GM12892 (cell line): ENCODE measurements at regions not wholly inside any gene's neighbourhood (a gene's known extent, or its start where the extent isn't known, plus 50 kb on each side); places are given as distances from the start of the nearest gene placed in this dataset.

Source experiments
- DNase-seq: peaks from one replicate; pipeline ENCODE4 v3.0.0; 2011; ENCODE audit not compliant: insufficient read length
- FAIRE-seq: peaks from 2 replicates; lab custom pipeline; 2011; peaks lifted over from hg19 to GRCh38; lab: Jason Lieb, UNC
- POLR2A ChIP-seq: IDR thresholded peaks from 2 replicates; pipeline ENCODE4 v1.6.1; 2011; ENCODE audit warnings: low read depth, low read length, control low read depth
- POLR2AphosphoS5 ChIP-seq: IDR thresholded peaks from 2 replicates; pipeline ENCODE4 v1.6.1; 2011; ENCODE audit warnings: low read depth, low read length, control low read depth
- TAF1 ChIP-seq: IDR thresholded peaks from 2 replicates; pipeline ENCODE4 v1.6.1; 2011; ENCODE audit warnings: low read depth, mild to moderate bottlenecking, control low read depth, low read length, borderline replicate concordance

- TF ChIP-seq POLR2AphosphoS5 (no peak), POLR2A (no peak), TAF1 (no peak)
- FAIRE-seq, result no peak
- DNase-seq, result no peak
These were observed 402.1 kb downstream of the ZNF536 start for GRCh38 chr19:30774252-30774766.

DNA sequence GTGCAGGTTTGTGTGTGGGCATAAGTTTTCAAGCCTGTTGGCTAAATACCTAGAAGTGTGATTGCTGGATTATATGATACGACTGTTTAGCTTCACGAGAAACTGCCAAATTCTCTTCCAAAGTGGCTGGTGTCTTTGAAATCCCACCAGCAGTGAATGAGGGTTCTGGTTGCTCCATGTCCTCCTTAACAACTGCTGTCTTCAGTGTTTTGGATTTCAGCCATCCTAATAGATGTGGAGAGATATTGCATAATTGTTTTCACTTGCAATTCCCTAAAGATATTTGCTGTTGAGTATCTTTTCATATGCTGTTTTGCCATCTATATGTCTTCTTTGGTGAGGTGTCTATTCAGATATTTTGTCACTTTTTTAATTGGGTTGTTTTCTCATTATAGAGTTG lies 390.5 kb downstream of the ZNF536 start:
- DNase-seq, result no peak
- TF ChIP-seq POLR2AphosphoS5 (no peak), POLR2A (no peak), TAF1 (no peak)
- no peak for FAIRE-seq

GRCh38 chr19:30760014-30760413 lies 387.8 kb downstream of the ZNF536 start:
- TF ChIP-seq POLR2A, result no peak
- TF ChIP-seq TAF1, result no peak
- no peak for TF ChIP-seq POLR2AphosphoS5
- no peak for DNase-seq

DNA sequence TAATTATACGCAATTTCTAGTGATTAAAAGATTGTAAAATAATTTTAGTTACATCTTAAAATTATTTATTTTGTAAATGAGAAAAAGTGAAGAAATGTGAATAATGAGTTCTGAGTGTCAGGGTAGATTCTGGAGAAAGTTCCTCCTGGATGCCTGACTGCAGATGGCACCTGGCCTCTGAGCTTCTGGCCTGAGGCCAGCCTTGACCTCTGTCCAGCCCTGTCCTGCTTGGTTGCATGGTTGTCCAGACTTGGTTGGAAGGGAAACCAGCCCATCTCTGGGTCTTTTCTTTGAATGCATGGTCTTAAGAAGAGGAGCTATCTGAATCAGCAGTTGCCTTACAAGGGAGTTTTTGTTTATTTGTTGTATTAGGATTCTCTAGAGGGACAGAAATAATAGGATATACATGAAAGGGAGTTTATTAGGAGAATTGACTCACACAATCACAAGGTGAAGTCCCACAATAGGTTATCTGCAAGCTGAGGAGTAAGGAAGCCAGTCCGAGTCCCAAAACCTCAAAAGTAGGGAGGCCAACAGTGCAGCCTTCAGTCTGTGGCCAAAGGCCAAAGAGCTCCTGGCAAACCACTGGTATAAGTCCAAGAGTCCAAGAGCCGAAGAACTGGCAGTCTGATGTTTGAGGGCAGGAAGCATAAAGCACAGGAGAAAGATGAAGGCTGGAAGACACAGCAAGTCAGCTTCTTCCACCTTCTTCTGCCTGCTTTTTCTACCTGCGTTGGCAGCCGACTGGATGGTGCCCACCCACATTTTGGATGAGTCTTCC lies 385.8 kb downstream of the ZNF536 start:
- TF ChIP-seq POLR2AphosphoS5 (no peak), POLR2A (no peak)
- FAIRE-seq (no peak), DNase-seq (no peak)

More at GRCh38 chr19:30760014-30760413, 387.8 kb downstream of the ZNF536 start:
- no peak for FAIRE-seq

- TF ChIP-seq POLR2AphosphoS5, result no peak
- no peak for TF ChIP-seq TAF1
- TF ChIP-seq POLR2A, result no peak
- DNase-seq, result no peak
- FAIRE-seq, result no peak
These were observed 385.1 kb downstream of the ZNF536 start for GRCh38 chr19:30757104-30757836.

DNA sequence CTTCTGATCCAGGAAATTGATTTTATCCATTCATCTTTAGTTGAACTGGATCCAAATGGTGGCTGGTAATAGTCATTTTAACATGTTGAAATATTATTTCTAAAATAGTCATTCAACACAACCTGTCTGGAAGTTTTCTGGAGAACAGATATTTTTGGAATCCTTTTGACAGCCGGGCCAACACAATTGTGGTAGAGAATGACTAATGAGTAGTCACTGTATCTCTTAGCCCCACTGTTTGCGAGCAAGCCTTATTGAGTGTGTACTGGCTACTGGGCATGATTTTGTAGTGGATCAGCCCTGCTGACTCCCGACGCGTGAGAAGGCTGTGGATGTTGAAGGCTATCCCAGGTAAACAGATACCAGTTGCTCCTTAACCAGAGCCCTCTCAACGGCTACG lies 383.4 kb downstream of the ZNF536 start:
- no peak for TF ChIP-seq TAF1
- DNase-seq, result no peak
- FAIRE-seq, result no peak

- TF ChIP-seq POLR2A, result no peak
- TF ChIP-seq TAF1, result no peak
- TF ChIP-seq POLR2AphosphoS5, result no peak
- FAIRE-seq (no peak), DNase-seq (no peak)
These were observed 382.0 kb downstream of the ZNF536 start for GRCh38 chr19:30754162-30754561.

DNA sequence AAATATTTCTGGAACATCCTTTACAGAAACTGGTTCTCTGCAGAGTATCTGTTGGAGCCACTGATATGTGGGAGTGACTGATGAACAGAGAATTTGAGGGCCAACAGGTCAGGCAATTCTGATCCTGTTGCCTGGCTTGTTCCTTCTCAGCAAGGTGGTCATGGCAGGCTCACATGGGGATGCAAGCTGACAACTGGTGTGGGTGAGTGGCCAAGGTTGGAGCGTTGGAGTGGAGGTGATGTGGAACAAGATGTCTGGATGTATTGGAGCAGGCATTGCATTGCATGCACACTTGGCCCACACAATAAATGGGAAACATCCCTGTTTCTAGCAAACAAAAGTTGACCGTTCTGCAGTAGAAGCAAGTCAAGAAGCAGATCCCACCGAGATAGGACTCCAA lies 380.7 kb downstream of the ZNF536 start:
- no peak for DNase-seq
- TF ChIP-seq POLR2A (no peak), POLR2AphosphoS5 (no peak), TAF1 (no peak)
- no peak for FAIRE-seq

- TF ChIP-seq POLR2AphosphoS5, result no peak
- no peak for TF ChIP-seq POLR2A
- no peak for TF ChIP-seq TAF1
- no peak for FAIRE-seq
These were observed 380.0 kb downstream of the ZNF536 start for GRCh38 chr19:30752201-30752600.

GRCh38 chr19:30745476-30745985 lies 373.3 kb downstream of the ZNF536 start:
- DNase-seq, result no peak
- TF ChIP-seq POLR2AphosphoS5, result no peak
- no peak for TF ChIP-seq POLR2A
- TF ChIP-seq TAF1, result no peak
- FAIRE-seq, result no peak

More at GRCh38 chr19:30752201-30752600, 380.0 kb downstream of the ZNF536 start:
- no peak for DNase-seq

- DNase-seq, result no peak
- no peak for FAIRE-seq
- no peak for TF ChIP-seq TAF1
These were observed 372.7 kb downstream of the ZNF536 start for GRCh38 chr19:30744741-30745475.
